Motor neuron (in vitro differentiated cells): ENCODE measurements at regions not wholly inside any gene's neighbourhood (a gene's known extent, or its start where the extent isn't known, plus 50 kb on each side); places are given as distances from the start of the nearest gene placed in this dataset.

ENCODE experiments used
- ATAC-seq, 8 experiments: fragments of 200-7000 bp; cut with Tn5 transposase; replicated peaks in 6 of 8; 2 replicates each; pipeline ENCODE4 v1.8.0; 2021; ENCODE audit warnings: mild to moderate bottlenecking in 8 of 8, moderate library complexity in 8 of 8
- H3K27ac ChIP-seq, 2 donors: fragments of 250-450 bp; sonication (Bioruptor Pico); 2 replicates each; pipeline ENCODE4 v1.9.0; 2021; ENCODE audit warnings: antibody characterized with exemption in 2 of 2, mild to moderate bottlenecking in 2 of 2, moderate library complexity in 1 of 2
- H3K4me1 ChIP-seq, 2 donors: fragments of 250-450 bp; sonication (Bioruptor Pico); replicated peaks in 1 of 2; 2 replicates each; pipeline ENCODE4 v1.6.1; 2021; ENCODE audit warnings: antibody characterized with exemption in 2 of 2, mild to moderate bottlenecking in 2 of 2, moderate library complexity in 1 of 2
- H3K4me3 ChIP-seq, 5 donors: fragments of 250-450 bp; sonication (Bioruptor Pico); 2 replicates each; pipeline ENCODE4 v1.9.0; 2021; ENCODE audit warnings: antibody characterized with exemption in 5 of 5, mild to moderate bottlenecking in 5 of 5, moderate library complexity in 4 of 5
- WGBS, 10 experiments: fragments of 450-650 bp; shearing (Covaris generic); methylation state at CpG; one replicate each; pipeline ENCODE4 v1.0.0; 2022; 5-methylcytosine and 5-hydroxymethylcytosine counted together
- in situ Hi-C, 9 experiments: fragments of 400-800 bp; cut with MboI; loops; one replicate each; pipeline ENCODE4 v1.15.0; 2021; ENCODE audit warnings: low sequenced_read_pairs in 9 of 9, low pct_unique_long_range_greater_than_20kb in 2 of 9; ENCODE audit not compliant: unreplicated experiment in 9 of 9

DNA sequence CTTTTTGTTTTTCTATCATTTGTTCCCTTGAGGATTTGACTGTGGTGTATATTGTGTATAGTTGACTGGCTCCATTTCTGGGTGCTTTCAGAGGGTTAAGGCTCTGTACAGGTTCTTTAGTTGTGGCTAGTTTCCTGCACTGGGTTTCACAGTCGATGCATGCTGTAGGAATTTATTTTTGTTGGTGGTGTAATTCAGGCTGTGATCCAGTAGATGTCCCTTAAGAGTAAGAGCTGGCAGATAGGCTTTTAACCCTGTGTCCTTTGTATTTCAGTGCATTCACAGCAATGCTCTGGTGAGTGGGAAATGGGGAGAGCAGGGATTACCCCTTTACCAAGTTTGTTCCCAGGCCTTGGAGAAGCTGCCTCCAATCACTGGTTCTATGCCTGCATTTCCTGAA, 112.9 kb downstream of the SPATA31D1 start:
- in situ Hi-C loops: no loop called here

DNA sequence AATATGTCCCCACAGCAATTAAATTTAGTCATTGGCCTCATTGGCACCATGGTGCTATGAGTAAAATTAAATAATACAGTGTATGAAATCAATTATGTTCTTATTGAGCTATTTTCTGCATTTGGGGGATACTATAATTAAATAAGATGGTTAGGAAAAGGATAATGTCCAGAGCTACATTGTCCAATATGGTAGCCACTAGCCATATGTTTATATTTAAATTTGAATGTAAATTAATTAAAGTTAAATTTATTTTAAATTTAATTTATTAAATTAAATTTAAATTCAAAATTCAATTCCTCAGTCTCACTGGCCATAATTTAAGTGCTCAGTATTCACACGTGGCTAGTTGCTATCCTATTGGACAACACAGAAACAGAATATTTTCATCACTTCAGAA, 115.7 kb downstream of the SPATA31D1 start:
- Histone ChIP-seq H3K27ac (no peak overlapping the region), H3K4me1 (no peaks in the 10 kb centered on the region), H3K4me3 (no peak overlapping the region)
- WGBS, 10 experiments: 17 to 100% (median 81%) methylated on average over 1 of the region's 1 CpG
- in situ Hi-C loops: no loop called here
- ATAC-seq: no peak

More for the DNA sequence above, 112.9 kb downstream of the SPATA31D1 start:
- Histone ChIP-seq H3K4me3 (no peak overlapping the region), H3K4me1 (no peaks in the 10 kb centered on the region), H3K27ac (no peak overlapping the region)
- ATAC-seq: no peak
- 40 to 100% (median 82%) methylated on average over 1 of the region's 1 CpG; no CpG with 5 or more reads in 4 of the 10 experiments for WGBS, 10 experiments

DNA sequence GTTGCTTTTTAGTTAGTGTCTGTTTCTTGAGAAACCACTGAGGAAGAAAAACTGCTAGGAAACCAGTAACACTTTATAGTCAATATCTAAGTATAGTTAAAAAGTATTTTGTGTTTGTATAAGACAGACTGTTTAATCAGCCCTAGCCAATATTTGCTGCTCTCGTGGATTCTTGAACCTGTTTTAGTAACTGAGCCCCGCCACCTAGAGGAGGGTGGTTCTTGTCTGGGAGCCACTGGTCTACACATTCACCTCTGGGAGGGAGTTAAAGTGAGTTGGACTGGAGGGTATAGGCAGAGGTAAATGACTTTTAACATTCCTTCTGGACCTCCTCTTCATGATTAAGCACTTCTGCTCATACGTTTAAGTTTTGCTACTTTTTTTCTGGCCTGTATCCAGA, 117.2 kb downstream of the SPATA31D1 start:
- 41 to 100% (median 83%) methylated on average over 1 to 3 of the region's 3 CpGs; no CpG with 5 or more reads in 1 of the 10 experiments for WGBS, 10 experiments
- in situ Hi-C loops: no loop called here
- Histone ChIP-seq H3K4me1 (no peaks in the 10 kb centered on the region), H3K27ac (no peak overlapping the region), H3K4me3 (no peak overlapping the region)
- no peak for ATAC-seq

DNA sequence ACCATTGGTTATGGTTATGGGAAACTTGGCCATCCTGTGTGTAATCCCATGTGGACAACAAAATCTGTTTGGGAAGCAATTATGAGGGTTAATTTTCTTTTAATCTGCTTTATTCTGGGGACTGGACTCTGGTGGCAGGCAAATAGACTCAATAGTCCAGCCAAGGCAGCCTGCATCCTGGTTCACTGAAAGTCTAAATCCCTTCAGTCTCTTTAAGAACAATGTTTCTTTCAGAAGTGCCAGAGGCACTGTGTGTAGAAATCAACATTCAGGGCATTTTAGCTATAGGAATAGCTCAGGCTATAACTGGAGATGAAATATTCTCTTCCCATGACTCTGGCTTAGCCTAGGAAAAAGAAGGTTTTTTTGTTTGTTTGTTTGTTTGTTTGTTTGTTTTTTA, 118.0 kb downstream of the SPATA31D1 start:
- no peaks in the 10 kb centered on the region for H3K4me1 ChIP-seq
- in situ Hi-C loops: no loop called here
- H3K27ac ChIP-seq: no peak overlapping the region
- no peak overlapping the region for H3K4me3 ChIP-seq
- no peak for ATAC-seq

DNA sequence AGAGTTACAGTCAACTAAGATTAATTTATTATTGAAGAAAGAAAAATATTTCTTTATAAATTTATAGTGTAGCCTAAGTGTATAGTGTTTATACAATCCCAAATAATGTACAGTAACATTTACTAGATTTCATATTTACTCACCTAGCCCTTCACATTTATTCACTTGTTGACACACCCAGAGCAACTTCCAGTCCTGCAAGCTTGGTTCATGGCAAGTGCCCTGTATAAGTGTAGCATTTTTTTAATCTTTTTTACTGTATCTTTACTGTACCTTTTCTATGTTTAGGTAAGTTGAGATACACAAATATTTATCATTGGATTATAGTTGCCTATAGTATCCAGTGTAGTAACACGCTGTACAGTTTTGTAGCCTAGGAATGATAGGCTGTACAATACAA, 119.9 kb downstream of the SPATA31D1 start:
- H3K4me1 ChIP-seq: no peaks in the 10 kb centered on the region
- no peak for ATAC-seq
- H3K4me3 ChIP-seq: no peak overlapping the region
- H3K27ac ChIP-seq: no peak overlapping the region
- in situ Hi-C loops: no loop called here
- whole genome bisulfite sequencing, 10 experiments: 57 to 89% (median 82%) methylated on average over 1 of the region's 1 CpG; no CpG with 5 or more reads in 6 of the 10 experiments

DNA sequence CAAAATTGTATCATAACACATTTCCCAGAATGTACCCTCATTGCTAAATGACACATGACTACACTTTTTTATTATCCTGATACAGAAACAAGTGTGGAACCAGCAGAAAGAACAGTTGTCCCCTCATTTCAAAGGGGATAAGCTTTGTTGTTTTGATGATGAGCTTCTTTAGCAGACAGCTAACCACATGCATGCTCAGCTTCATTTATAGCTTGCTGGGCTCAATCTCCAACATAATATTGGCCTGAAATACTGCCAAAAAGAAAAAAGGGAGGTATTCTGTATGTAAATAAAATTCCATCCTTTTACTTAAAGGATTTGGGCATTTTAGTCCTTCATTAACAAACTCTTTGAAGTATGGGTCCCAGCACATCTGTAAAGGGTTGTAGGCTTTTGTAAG, 120.4 kb downstream of the SPATA31D1 start:
- H3K4me3 ChIP-seq: no peak overlapping the region
- no peak overlapping the region for H3K27ac ChIP-seq
- in situ Hi-C loops: no loop called here
- peak in 2 of 8 experiments; percentile 20 to 43 for ATAC-seq
- H3K4me1 ChIP-seq: no peaks in the 10 kb centered on the region

DNA sequence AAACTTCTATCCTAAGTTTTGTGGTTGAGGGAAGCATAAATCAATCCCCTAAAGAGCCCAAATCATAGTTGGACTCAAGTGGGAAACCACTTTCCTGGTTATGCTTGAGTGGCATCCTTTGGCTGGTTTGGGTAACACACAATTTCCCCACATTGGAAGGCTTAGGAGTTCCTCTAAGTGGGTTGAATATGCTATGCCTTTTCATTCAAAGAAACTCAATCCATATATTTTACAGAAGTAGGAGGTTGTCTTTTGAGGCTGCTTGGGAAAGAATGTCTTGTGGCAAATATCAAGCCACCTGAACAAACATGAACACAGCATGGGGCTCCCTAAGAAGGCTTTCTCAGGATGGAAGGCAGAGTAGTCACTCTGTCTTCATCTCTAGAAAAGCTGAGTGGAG, 121.1 kb downstream of the SPATA31D1 start:
- peak in 1 of 8 experiments; percentile 34 for ATAC-seq

DNA sequence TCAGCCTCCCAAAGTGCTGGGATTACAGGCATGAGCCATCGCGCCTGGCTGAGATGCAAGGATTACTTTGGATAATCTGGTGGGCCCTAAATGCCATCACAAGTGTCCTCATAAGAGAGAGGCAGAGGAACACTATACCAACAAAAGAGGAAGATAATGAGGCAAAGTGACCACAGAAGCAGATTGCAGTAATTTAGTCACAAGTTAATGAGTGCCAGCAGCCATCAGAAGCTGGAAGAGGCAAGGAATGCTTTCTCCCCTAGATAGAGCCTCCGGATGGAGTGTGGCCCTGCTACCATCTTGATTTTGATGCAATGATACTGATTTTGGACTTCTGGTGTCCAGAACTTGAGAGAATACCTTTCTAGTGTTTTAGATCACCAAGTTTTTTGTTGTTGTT, 122.3 kb downstream of the SPATA31D1 start:
- ATAC-seq: no peak
- 83 to 100% (median 95%) methylated on average over 1 to 3 of the region's 3 CpGs; no CpG with 5 or more reads in 3 of the 10 experiments for WGBS, 10 experiments
- in situ Hi-C loops: no loop called here

More for the DNA sequence above, 121.1 kb downstream of the SPATA31D1 start:
- Histone ChIP-seq H3K4me1 (no peaks in the 10 kb centered on the region), H3K4me3 (no peak overlapping the region), H3K27ac (no peak overlapping the region)
- in situ Hi-C loops: no loop called here

DNA sequence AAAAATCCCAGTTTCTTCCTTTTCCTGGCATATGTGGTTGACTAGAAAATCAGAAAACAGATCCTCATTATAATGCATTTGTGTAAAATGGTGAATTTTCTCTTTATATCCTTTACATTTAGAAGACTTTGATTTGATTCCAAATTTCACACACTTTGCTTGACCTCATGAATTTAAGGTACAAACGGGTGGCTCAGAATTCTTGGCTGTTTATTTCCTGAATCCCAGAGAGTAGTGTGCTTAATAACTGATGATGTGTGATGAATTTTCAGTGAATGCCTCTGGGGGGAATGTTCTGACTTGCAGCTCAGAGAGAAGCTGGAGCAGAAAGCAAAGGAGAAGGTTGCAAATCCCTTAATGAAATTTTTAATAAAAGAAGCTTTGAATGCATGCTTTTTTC, 126.8 kb downstream of the SPATA31D1 start:
- 17 to 100% (median 89%) methylated on average over 1 of the region's 1 CpG; no CpG with 5 or more reads in 3 of the 10 experiments for WGBS, 10 experiments
- Histone ChIP-seq H3K4me3 (no peak overlapping the region), H3K27ac (no peak overlapping the region), H3K4me1 (peaks cover 9 to 12% of the 10 kb centered on the region in 2 donors)
- in situ Hi-C loops: no loop called here
- no peak for ATAC-seq

More for the DNA sequence above, 122.3 kb downstream of the SPATA31D1 start:
- no peak overlapping the region for H3K27ac ChIP-seq
- no peaks in the 10 kb centered on the region for H3K4me1 ChIP-seq
- no peak overlapping the region for H3K4me3 ChIP-seq

DNA sequence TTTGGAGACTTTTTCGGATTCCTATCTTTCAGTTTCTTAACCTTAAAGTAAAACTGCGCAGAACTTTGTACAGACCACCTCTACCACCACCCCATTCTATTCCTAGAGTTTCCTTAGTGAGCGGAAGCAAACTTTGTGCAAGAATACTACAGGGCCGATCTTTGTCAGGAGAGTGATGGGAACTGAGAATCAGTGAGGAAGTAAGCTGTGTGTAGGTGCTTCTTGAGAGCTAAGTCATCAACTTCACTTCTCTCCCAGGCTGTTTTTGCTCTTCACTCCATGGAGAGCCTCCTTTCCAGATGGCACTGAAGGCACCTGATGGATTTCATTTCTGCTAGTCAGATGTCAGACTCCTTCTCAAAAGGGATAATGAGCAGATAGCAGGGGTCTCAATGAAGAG, 127.3 kb downstream of the SPATA31D1 start:
- in situ Hi-C loops: no loop called here
- 64 to 100% (median 90%) methylated on average over 2 to 4 of the region's 4 CpGs; no CpG with 5 or more reads in 1 of the 10 experiments for WGBS, 10 experiments
- H3K4me1 ChIP-seq: peaks cover 9 to 12% of the 10 kb centered on the region in 2 donors
- no peak overlapping the region for H3K27ac ChIP-seq
- H3K4me3 ChIP-seq: no peak overlapping the region
- no peak for ATAC-seq

DNA sequence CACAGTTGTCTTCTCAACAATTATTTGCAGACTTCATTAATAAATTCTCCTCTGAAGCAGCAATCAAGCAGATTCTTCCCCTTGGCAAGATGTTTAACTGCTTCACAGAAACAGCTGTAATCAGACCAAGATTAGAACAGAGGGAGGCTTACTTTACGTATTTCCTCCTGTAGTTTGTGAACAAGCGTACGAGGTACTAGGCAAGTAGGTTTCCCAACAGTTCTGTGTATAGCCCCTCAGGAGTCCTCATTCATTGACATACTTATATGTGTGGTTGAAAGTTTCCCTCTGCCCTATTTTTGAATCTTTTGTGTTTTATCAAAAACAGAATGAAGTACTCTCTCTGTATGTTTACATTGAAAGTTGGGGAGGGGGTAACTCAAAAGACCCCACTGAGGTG, 128.0 kb downstream of the SPATA31D1 start:
- ATAC-seq: no peak
- H3K4me3 ChIP-seq: no peak overlapping the region
- H3K27ac ChIP-seq: no peak overlapping the region
- 47 to 100% (median 93%) methylated on average over 2 to 3 of the region's 3 CpGs; no CpG with 5 or more reads in 3 of the 10 experiments for WGBS, 10 experiments
- in situ Hi-C loops: no loop called here
- H3K4me1 ChIP-seq: peaks cover 9 to 12% of the 10 kb centered on the region in 2 donors

DNA sequence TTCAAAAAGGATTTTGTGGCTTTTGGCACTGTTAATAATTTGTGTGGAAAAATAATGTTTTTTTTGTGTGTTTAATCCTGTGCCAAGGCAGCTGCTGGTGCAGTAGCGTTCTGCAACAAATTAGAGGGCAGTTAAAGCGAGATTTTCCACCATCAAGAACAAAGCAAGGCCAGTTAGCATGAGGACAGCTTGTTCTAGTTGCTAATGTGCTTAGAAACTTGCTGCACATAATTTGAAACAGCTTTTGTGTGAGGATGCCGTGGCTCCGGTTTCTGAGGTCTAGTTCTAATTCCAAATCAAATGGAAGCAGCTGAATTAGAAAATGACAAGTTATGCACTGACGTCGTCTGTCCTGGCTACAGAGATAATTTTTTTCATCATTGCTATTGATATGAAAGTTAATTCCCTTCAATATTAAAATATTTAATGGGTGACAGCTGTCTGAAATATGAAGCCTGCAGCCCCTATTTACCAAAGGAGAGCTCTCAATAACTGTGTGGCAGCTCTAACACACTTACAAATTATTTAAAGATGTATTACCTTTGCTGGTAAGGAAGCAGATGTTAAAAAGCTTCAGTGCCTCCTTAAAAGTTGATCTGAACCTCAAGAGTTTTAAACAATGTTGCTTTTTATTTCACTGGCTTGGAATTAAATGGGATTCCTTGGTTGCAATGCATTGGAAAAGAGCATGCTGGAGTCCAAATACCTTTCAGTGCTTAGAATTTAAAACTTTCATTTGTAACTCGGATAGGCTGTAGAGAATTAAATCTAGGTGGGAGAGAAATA, 128.6 kb downstream of the SPATA31D1 start:
- Histone ChIP-seq H3K4me3 (no peak overlapping the region), H3K4me1 (peaks cover 9 to 12% of the 10 kb centered on the region in 2 donors), H3K27ac (no peak overlapping the region)
- in situ Hi-C loops: no loop called here
- peak in 5 of 8 experiments; percentile 27 to 71 (median 32) for ATAC-seq
- WGBS, 10 experiments: 0 to 74% (median 42%) methylated on average over 1 to 7 of the region's 7 CpGs; no CpG with 5 or more reads in 1 of the 10 experiments

DNA sequence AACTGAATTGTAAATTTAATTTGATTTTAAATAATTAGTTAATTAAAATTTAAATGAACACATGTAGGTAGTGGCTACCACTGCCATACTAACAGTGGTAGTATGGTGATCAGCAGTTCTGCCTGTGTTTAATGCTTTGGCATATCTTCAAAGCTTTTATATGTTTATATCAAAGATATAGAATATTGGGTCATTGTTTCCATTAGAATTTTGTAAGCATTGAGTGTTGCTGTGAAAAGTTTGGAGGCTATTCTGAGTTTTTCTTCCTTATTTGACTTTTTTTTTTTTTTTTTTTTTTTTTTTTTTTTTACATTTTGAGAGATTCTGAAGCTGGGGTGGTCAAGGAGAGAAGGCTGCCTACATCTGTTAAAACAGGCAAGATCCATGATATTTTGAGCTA, 134.2 kb downstream of the SPATA31D1 start:
- Histone ChIP-seq H3K27ac (no peak overlapping the region), H3K4me3 (no peak overlapping the region), H3K4me1 (peaks cover 0 to 1% of the 10 kb centered on the region in 2 donors)
- ATAC-seq: no peak
- in situ Hi-C loops: no loop called here

DNA sequence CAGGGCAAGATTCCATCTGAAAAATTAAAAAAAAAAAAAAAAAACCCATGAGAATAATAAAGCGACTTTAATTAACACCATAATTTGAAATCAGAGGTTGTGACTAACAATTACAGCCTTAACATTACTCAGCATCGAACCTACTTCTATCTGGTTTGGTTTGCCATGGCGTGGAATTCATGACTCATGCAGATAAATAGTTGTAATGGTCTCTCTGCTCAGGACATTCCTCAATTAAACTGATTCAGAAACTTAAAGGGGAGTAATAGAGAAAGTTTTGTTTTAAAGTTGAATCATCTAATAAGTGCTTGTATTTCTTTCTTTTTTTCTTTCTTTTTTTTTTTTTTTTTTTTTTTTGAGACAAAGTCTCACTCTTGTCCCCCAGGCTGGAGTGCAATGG, 135.5 kb downstream of the SPATA31D1 start:
- WGBS, 10 experiments: 6 to 100% (median 88%) methylated on average over 1 to 3 of the region's 3 CpGs; no CpG with 5 or more reads in 1 of the 10 experiments

More for the DNA sequence above, 135.5 kb downstream of the SPATA31D1 start:
- ATAC-seq: no peak
- Histone ChIP-seq H3K4me1 (peaks cover 4 to 10% of the 10 kb centered on the region in 2 donors), H3K4me3 (no peak overlapping the region), H3K27ac (no peak overlapping the region)
- in situ Hi-C loops: no loop called here
